ENCODE measurements at regions not wholly inside any gene's neighbourhood (a gene's known extent, or its start where the extent isn't known, plus 50 kb on each side); places are given as distances from the start of the nearest gene placed in this dataset.

- peak; percentile 38 for FAIRE-seq
- DNase-seq (ENCODE audit: insufficient read length, low spot score): no peak
- TF ChIP-seq SPI1 (IDR thresholded peaks at IDR 0.05; ENCODE audit: low read depth, low read length) (peak; percentile 67), POU2F2 (IDR thresholded peaks at IDR 0.05; ENCODE audit: low read depth, low read length) (no peak)
Observed at GRCh38 chr3:193970773-193971206, 165.2 kb upstream of the HES1 start.

DNA sequence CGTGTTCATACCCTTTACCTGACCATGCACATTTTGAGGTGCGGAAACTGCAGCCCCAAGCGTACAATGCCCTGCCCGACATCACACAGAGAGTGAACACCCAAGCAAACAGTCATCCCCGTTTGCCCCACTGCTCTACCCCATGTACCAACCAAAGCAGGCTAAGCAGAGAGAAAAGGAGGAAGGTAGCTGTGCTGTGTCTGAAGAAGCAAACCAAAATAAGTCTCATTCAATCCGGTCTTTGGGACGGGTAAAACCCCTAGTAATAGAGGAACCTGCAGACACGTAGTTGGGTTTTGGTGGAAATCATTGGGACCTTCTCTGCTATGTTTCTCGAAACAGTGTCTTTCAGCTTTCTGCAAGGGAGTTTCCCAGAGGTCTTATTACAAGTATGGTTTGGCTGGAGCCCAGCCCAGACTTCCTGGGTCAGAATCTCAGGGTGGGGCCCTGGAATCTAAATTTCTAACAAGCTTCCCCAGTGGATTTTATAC, 164.6 kb upstream of the HES1 start:
- FAIRE-seq (peak; percentile 76), DNase-seq (ENCODE audit: insufficient read length, low spot score) (peak; percentile 26)

GRCh38 chr3:193971966-193972365, 164.0 kb upstream of the HES1 start:
- DNase-seq (ENCODE audit: insufficient read length, low spot score): no peak
- TF ChIP-seq TAF1 (IDR thresholded peaks at IDR 0.05; ENCODE audit: low read depth, low read length): no peak
- TF ChIP-seq PAX5 (IDR thresholded peaks at IDR 0.05; ENCODE audit: insufficient read depth, low read length, severe bottlenecking): no peak
- no peak for TF ChIP-seq POU2F2 (IDR thresholded peaks at IDR 0.05; ENCODE audit: low read depth, low read length)
- no peak for TF ChIP-seq POLR2AphosphoS5 (IDR thresholded peaks at IDR 0.05; ENCODE audit: low read depth, low read length)
- no peak for TF ChIP-seq SPI1 (IDR thresholded peaks at IDR 0.05; ENCODE audit: low read depth, low read length)
- no peak for TF ChIP-seq POLR2A (IDR thresholded peaks at IDR 0.05; ENCODE audit: low read depth, low read length)

More for the DNA sequence above, 164.6 kb upstream of the HES1 start:
- TF ChIP-seq PAX5 (IDR thresholded peaks at IDR 0.05; ENCODE audit: insufficient read depth, low read length, severe bottlenecking) (no peak), POU2F2 (IDR thresholded peaks at IDR 0.05; ENCODE audit: low read depth, low read length) (0 out of 2 replicates have a peak, but pooled peaks have one; percentile 22), SPI1 (IDR thresholded peaks at IDR 0.05; ENCODE audit: low read depth, low read length) (peak; percentile 35; the same call in 1 of the 2 replicates)

GRCh38 chr3:193972832-193973231, 163.1 kb upstream of the HES1 start:
- no peak for FAIRE-seq
- DNase-seq (ENCODE audit: insufficient read length, low spot score): no peak
- TF ChIP-seq TAF1 (IDR thresholded peaks at IDR 0.05; ENCODE audit: low read depth, low read length) (no peak), PAX5 (IDR thresholded peaks at IDR 0.05; ENCODE audit: insufficient read depth, low read length, severe bottlenecking) (no peak), POU2F2 (IDR thresholded peaks at IDR 0.05; ENCODE audit: low read depth, low read length) (no peak), SPI1 (IDR thresholded peaks at IDR 0.05; ENCODE audit: low read depth, low read length) (no peak), POLR2AphosphoS5 (IDR thresholded peaks at IDR 0.05; ENCODE audit: low read depth, low read length) (no peak), POLR2A (IDR thresholded peaks at IDR 0.05; ENCODE audit: low read depth, low read length) (no peak)

More at GRCh38 chr3:193971966-193972365, 164.0 kb upstream of the HES1 start:
- no peak for FAIRE-seq

- no peak for TF ChIP-seq POU2F2 (IDR thresholded peaks at IDR 0.05; ENCODE audit: low read depth, low read length)
- TF ChIP-seq POLR2A (IDR thresholded peaks at IDR 0.05; ENCODE audit: low read depth, low read length): no peak
- TF ChIP-seq SPI1 (IDR thresholded peaks at IDR 0.05; ENCODE audit: low read depth, low read length): no peak
- TF ChIP-seq POLR2AphosphoS5 (IDR thresholded peaks at IDR 0.05; ENCODE audit: low read depth, low read length): no peak
- no peak for TF ChIP-seq PAX5 (IDR thresholded peaks at IDR 0.05; ENCODE audit: insufficient read depth, low read length, severe bottlenecking)
- TF ChIP-seq TAF1 (IDR thresholded peaks at IDR 0.05; ENCODE audit: low read depth, low read length): no peak
- FAIRE-seq: no peak
- DNase-seq (ENCODE audit: insufficient read length, low spot score): no peak
Observed at GRCh38 chr3:193974191-193974652, 161.7 kb upstream of the HES1 start.

DNA sequence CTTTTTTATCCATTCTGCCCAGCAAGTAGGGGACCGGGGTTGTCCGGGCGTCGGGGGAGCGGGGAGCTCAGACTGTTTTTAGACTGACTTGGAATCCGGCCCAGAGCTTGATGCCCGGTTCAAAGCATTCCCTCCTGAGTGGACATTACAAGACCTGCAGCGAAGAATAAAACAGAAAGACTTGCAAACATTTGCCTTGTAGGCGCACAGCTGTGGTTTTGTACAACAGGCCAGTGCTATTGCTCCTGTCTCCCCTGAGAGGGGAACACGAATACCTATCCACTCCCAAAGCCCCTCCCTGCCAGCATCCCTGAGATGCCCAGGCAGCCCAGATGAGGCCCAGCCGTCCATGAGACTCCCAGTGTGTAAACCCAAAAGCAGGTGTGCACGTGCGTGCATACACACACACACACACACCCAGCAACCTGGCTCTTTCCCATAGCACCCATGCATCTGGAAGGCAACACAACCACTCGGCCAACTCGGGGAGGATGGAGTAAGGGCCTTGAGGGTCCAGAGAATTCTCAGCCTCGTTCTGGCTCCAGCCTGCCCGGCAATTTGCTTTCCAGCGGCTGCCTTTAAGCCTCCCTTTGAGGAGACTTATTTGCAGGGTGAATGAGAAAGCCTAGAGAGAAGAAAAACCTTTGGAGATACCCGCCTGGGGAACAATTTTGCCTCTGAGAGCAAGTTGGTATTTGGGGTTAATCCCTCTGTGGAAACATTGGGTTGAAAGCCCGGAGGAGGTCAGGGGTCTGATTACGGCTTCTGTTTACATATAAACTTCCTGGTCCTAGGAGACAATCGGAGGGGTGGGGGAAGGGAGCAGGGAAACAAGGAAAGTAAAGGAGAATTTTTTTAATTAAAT, 161.0 kb upstream of the HES1 start:
- no peak for DNase-seq (ENCODE audit: insufficient read length, low spot score)
- no peak for FAIRE-seq
- no peak for TF ChIP-seq PAX5 (IDR thresholded peaks at IDR 0.05; ENCODE audit: insufficient read depth, low read length, severe bottlenecking)

GRCh38 chr3:193977622-193978021, 158.3 kb upstream of the HES1 start:
- FAIRE-seq (no peak), DNase-seq (ENCODE audit: insufficient read length, low spot score) (no peak)
- no peak for TF ChIP-seq SPI1 (IDR thresholded peaks at IDR 0.05; ENCODE audit: low read depth, low read length)
- TF ChIP-seq PAX5 (IDR thresholded peaks at IDR 0.05; ENCODE audit: insufficient read depth, low read length, severe bottlenecking): no peak
- TF ChIP-seq TAF1 (IDR thresholded peaks at IDR 0.05; ENCODE audit: low read depth, low read length): no peak
- TF ChIP-seq POU2F2 (IDR thresholded peaks at IDR 0.05; ENCODE audit: low read depth, low read length): no peak
- TF ChIP-seq POLR2AphosphoS5 (IDR thresholded peaks at IDR 0.05; ENCODE audit: low read depth, low read length): no peak
- TF ChIP-seq POLR2A (IDR thresholded peaks at IDR 0.05; ENCODE audit: low read depth, low read length): no peak

- FAIRE-seq: no peak
- no peak for TF ChIP-seq PAX5 (IDR thresholded peaks at IDR 0.05; ENCODE audit: insufficient read depth, low read length, severe bottlenecking)
- DNase-seq (ENCODE audit: insufficient read length, low spot score): no peak
Observed at GRCh38 chr3:193978030-193978429, 157.9 kb upstream of the HES1 start.

- FAIRE-seq (no peak), DNase-seq (ENCODE audit: insufficient read length, low spot score) (no peak)
- TF ChIP-seq PAX5 (IDR thresholded peaks at IDR 0.05; ENCODE audit: insufficient read depth, low read length, severe bottlenecking) (no peak), POLR2A (IDR thresholded peaks at IDR 0.05; ENCODE audit: low read depth, low read length) (no peak), SPI1 (IDR thresholded peaks at IDR 0.05; ENCODE audit: low read depth, low read length) (no peak), POLR2AphosphoS5 (IDR thresholded peaks at IDR 0.05; ENCODE audit: low read depth, low read length) (no peak), POU2F2 (IDR thresholded peaks at IDR 0.05; ENCODE audit: low read depth, low read length) (no peak), TAF1 (IDR thresholded peaks at IDR 0.05; ENCODE audit: low read depth, low read length) (no peak)
Observed at GRCh38 chr3:193978486-193978885, 157.5 kb upstream of the HES1 start.

- DNase-seq (ENCODE audit: insufficient read length, low spot score) (no peak), FAIRE-seq (no peak)
- no peak for TF ChIP-seq POLR2A (IDR thresholded peaks at IDR 0.05; ENCODE audit: low read depth, low read length)
- TF ChIP-seq TAF1 (IDR thresholded peaks at IDR 0.05; ENCODE audit: low read depth, low read length): no peak
- TF ChIP-seq POU2F2 (IDR thresholded peaks at IDR 0.05; ENCODE audit: low read depth, low read length): no peak
- TF ChIP-seq POLR2AphosphoS5 (IDR thresholded peaks at IDR 0.05; ENCODE audit: low read depth, low read length): no peak
- no peak for TF ChIP-seq PAX5 (IDR thresholded peaks at IDR 0.05; ENCODE audit: insufficient read depth, low read length, severe bottlenecking)
- no peak for TF ChIP-seq SPI1 (IDR thresholded peaks at IDR 0.05; ENCODE audit: low read depth, low read length)
Observed at GRCh38 chr3:193980326-193980725, 155.6 kb upstream of the HES1 start.
